ENCODE measurements at regions not wholly inside any gene's neighbourhood (a gene's known extent, or its start where the extent isn't known, plus 50 kb on each side); places are given as distances from the start of the nearest gene placed in this dataset.

- DNase-seq (ENCODE audit: low read depth) = no peak
- TF ChIP-seq POLR2A (IDR thresholded peaks at IDR 0.05; ENCODE audit: extremely low read depth, insufficient read length) (no peak), MYC (IDR thresholded peaks at IDR 0.05; ENCODE audit: low read depth, low read length) (no peak), MAX (IDR thresholded peaks at IDR 0.05; ENCODE audit: low read depth, low read length) (no peak), CTCF (IDR thresholded peaks at IDR 0.05; ENCODE audit: low read depth, low read length) (no peak)
- H3K4me3 ChIP-seq (ENCODE audit: low read depth, low read length) = no peak overlapping the region
Measured at GRCh38 chr13:105814219-105814901, 721.1 kb downstream of the EFNB2 start.

DNA sequence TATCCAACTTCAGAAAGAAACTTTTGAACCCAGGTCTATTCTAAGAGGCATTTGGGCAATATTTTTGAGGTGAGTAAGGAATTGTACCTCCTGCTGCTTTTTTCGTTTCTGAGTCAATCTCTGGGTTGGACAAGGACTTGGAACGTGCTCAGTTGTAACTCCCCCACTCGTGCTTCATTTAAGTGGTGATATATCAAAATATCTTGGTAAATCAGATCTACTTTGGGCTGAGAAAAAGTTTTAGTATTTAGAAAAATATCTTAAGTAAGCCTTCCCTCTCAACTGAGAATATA lies 728.9 kb downstream of the EFNB2 start:
- H3K4me3 ChIP-seq (ENCODE audit: low read depth, low read length) = no peak overlapping the region
- TF ChIP-seq CTCF (IDR thresholded peaks at IDR 0.05; ENCODE audit: low read depth, low read length) (no peak), MYC (IDR thresholded peaks at IDR 0.05; ENCODE audit: low read depth, low read length) (no peak), MAX (IDR thresholded peaks at IDR 0.05; ENCODE audit: low read depth, low read length) (no peak), POLR2A (IDR thresholded peaks at IDR 0.05; ENCODE audit: extremely low read depth, insufficient read length) (no peak)
- DNase-seq (ENCODE audit: low read depth) = no peak

- DNase-seq (ENCODE audit: low read depth) = no peak
- H3K4me3 ChIP-seq (ENCODE audit: low read depth, low read length) = no peak overlapping the region
- TF ChIP-seq MYC (IDR thresholded peaks at IDR 0.05; ENCODE audit: low read depth, low read length) (no peak), MAX (IDR thresholded peaks at IDR 0.05; ENCODE audit: low read depth, low read length) (no peak), CTCF (IDR thresholded peaks at IDR 0.05; ENCODE audit: low read depth, low read length) (no peak), POLR2A (IDR thresholded peaks at IDR 0.05; ENCODE audit: extremely low read depth, insufficient read length) (no peak)
Measured at GRCh38 chr13:105805892-105806627, 729.4 kb downstream of the EFNB2 start.

- DNase-seq (ENCODE audit: low read depth) = no peak
- H3K4me3 ChIP-seq (ENCODE audit: low read depth, low read length) = no peak overlapping the region
- TF ChIP-seq CTCF (IDR thresholded peaks at IDR 0.05; ENCODE audit: low read depth, low read length) (no peak), POLR2A (IDR thresholded peaks at IDR 0.05; ENCODE audit: extremely low read depth, insufficient read length) (no peak), MYC (IDR thresholded peaks at IDR 0.05; ENCODE audit: low read depth, low read length) (no peak), MAX (IDR thresholded peaks at IDR 0.05; ENCODE audit: low read depth, low read length) (no peak)
Measured at GRCh38 chr13:105804561-105805190, 730.8 kb downstream of the EFNB2 start.

- no peak for TF ChIP-seq MAX (IDR thresholded peaks at IDR 0.05; ENCODE audit: low read depth, low read length)
- no peak for TF ChIP-seq CTCF (IDR thresholded peaks at IDR 0.05; ENCODE audit: low read depth, low read length)
- no peak for TF ChIP-seq MYC (IDR thresholded peaks at IDR 0.05; ENCODE audit: low read depth, low read length)
- TF ChIP-seq POLR2A (IDR thresholded peaks at IDR 0.05; ENCODE audit: extremely low read depth, insufficient read length) = no peak
- DNase-seq (ENCODE audit: low read depth) = no peak
- no peak overlapping the region for H3K4me3 ChIP-seq (ENCODE audit: low read depth, low read length)
Measured at GRCh38 chr13:105799155-105799554, 736.3 kb downstream of the EFNB2 start.

Measured in NB4 (cell line).